H9 (cell line): ENCODE measurements at regions not wholly inside any gene's neighbourhood (a gene's known extent, or its start where the extent isn't known, plus 50 kb on each side); places are given as distances from the start of the nearest gene placed in this dataset.

Source experiments
- DNase-seq: peaks from one replicate; pipeline ENCODE4 v3.0.0-alpha.2; 2017
- H2AFZ ChIP-seq: one replicate; pipeline ENCODE4 v1.6.1; 2013; ENCODE audit warnings: mild to moderate bottlenecking, low read length, control low read depth, moderate library complexity
- H2AK5ac ChIP-seq: 2 replicates; pipeline ENCODE4 v1.6.1; 2013; ENCODE audit warnings: low read length, control low read depth, mixed read lengths; ENCODE audit not compliant: insufficient read length
- H2BK120ac ChIP-seq: one replicate; pipeline ENCODE4 v1.6.1; 2013; ENCODE audit warnings: low read depth, mild to moderate bottlenecking, low read length, control low read depth, inconsistent platforms; ENCODE audit not compliant: poor library complexity, severe bottlenecking
- H2BK12ac ChIP-seq: 2 replicates; pipeline ENCODE4 v1.6.1; 2013; ENCODE audit warnings: low read length, control low read depth, mixed read lengths, low read depth; ENCODE audit not compliant: insufficient read length
- H2BK15ac ChIP-seq: 2 replicates; pipeline ENCODE4 v1.6.1; 2013; ENCODE audit warnings: low read depth, low read length, control low read depth
- H2BK20ac ChIP-seq: one replicate; pipeline ENCODE4 v1.6.1; 2013; ENCODE audit warnings: low read depth, mild to moderate bottlenecking, low read length, control low read depth, inconsistent platforms; ENCODE audit not compliant: poor library complexity, severe bottlenecking
- H2BK5ac ChIP-seq: 2 replicates; pipeline ENCODE4 v1.6.1; 2013; ENCODE audit warnings: low read length, control low read depth, mixed read lengths; ENCODE audit not compliant: insufficient read length
- H3K14ac ChIP-seq: 2 replicates; pipeline ENCODE4 v1.6.1; 2013; ENCODE audit warnings: low read length, control low read depth; ENCODE audit not compliant: insufficient read depth
- H3K18ac ChIP-seq: 2 replicates; pipeline ENCODE4 v1.6.1; 2013; ENCODE audit warnings: low read depth, mild to moderate bottlenecking, mixed read lengths, low read length, control low read depth; ENCODE audit not compliant: insufficient read length
- H3K23ac ChIP-seq: 2 replicates; pipeline ENCODE4 v1.6.1; 2013; ENCODE audit warnings: low read length, control low read depth, mixed read lengths, low read depth; ENCODE audit not compliant: insufficient read length
- H3K23me2 ChIP-seq: 2 replicates; pipeline ENCODE4 v1.6.1; 2013; ENCODE audit warnings: low read depth, mild to moderate bottlenecking, mixed read lengths, low read length, control low read depth; ENCODE audit not compliant: insufficient read length, poor library complexity, severe bottlenecking
- H3K27ac ChIP-seq: 2 replicates; pipeline ENCODE4 v1.5.1; 2013; ENCODE audit warnings: low read length, control low read depth, mixed read lengths, low read depth; ENCODE audit not compliant: insufficient read length
- H3K27me3 ChIP-seq: 2 replicates; pipeline ENCODE4 v1.6.1; 2013; ENCODE audit warnings: low read length, control low read depth, inconsistent platforms; ENCODE audit not compliant: insufficient read depth
- H3K4ac ChIP-seq: 2 replicates; pipeline ENCODE4 v1.6.1; 2013; ENCODE audit warnings: low read depth, mild to moderate bottlenecking, control low read depth, inconsistent platforms, low read length, moderate library complexity
- H3K4me1 ChIP-seq: 2 replicates; pipeline ENCODE4 v1.6.1; 2013; ENCODE audit warnings: low read length, control low read depth, inconsistent platforms; ENCODE audit not compliant: insufficient read depth
- H3K4me2 ChIP-seq: 2 replicates; pipeline ENCODE4 v1.6.1; 2013; ENCODE audit warnings: low read length, control low read depth, mixed read lengths; ENCODE audit not compliant: insufficient read length, insufficient read depth
- H3K56ac ChIP-seq: 2 replicates; pipeline ENCODE4 v1.6.1; 2013; ENCODE audit warnings: low read depth, mild to moderate bottlenecking, mixed read lengths, low read length, control low read depth; ENCODE audit not compliant: insufficient read length
- H3K79me1 ChIP-seq: 2 replicates; pipeline ENCODE4 v1.6.1; 2013; ENCODE audit warnings: low read depth, mild to moderate bottlenecking, moderate library complexity, low read length, control low read depth, inconsistent platforms; ENCODE audit not compliant: insufficient read depth, poor library complexity, severe bottlenecking
- H3K79me2 ChIP-seq: 2 replicates; pipeline ENCODE4 v1.6.1; 2013; ENCODE audit warnings: low read length, control low read depth, inconsistent platforms; ENCODE audit not compliant: insufficient read depth
- H3K9ac ChIP-seq: 2 replicates; pipeline ENCODE4 v1.6.1; 2013; ENCODE audit warnings: low read length, control low read depth, mixed read lengths; ENCODE audit not compliant: insufficient read length; ENCODE audit errors: extremely low read depth
- H3K9me3 ChIP-seq: one replicate; pipeline ENCODE4 v1.6.1; 2013; ENCODE audit warnings: low read depth, low read length, inconsistent platforms; ENCODE audit not compliant: control insufficient read depth
- H3T11ph ChIP-seq: one replicate; pipeline ENCODE4 v1.6.1; 2013; ENCODE audit warnings: mild to moderate bottlenecking, low read length, control low read depth, inconsistent platforms
- H4K20me1 ChIP-seq: one replicate; pipeline ENCODE4 v1.6.1; 2013; ENCODE audit not compliant: control insufficient read depth, insufficient read length, insufficient read depth
- H4K5ac ChIP-seq: 2 replicates; pipeline ENCODE4 v1.6.1; 2013; ENCODE audit warnings: low read depth, mild to moderate bottlenecking, mixed read lengths, low read length, control low read depth; ENCODE audit not compliant: insufficient read length
- H4K8ac ChIP-seq: replicated peaks from 2 replicates; pipeline ENCODE4 v1.6.1; 2013; ENCODE audit warnings: low read length, control low read depth, mixed read lengths, low read depth; ENCODE audit not compliant: insufficient read length
- H4K91ac ChIP-seq: 2 replicates; pipeline ENCODE4 v1.6.1; 2013; ENCODE audit warnings: low read depth, mild to moderate bottlenecking, moderate library complexity, mixed read lengths, low read length, control low read depth; ENCODE audit not compliant: insufficient read length
- H3K27ac Mint-ChIP-seq, 3 experiments: 2 replicates in 2 of 3; 3 replicates in 1 of 3; pipeline ENCODE4 v1.8.0; 2020 to 2021; ENCODE audit warnings: mixed read lengths in 3 of 3, mild to moderate bottlenecking in 1 of 3, moderate library complexity in 1 of 3
- H3K27me3 Mint-ChIP-seq: 2 replicates; pipeline ENCODE4 v1.8.0; 2021; ENCODE audit warnings: low read depth, mild to moderate bottlenecking, moderate library complexity, mixed read lengths
- H3K36me3 Mint-ChIP-seq, 3 experiments: 2 replicates in 2 of 3; 3 replicates in 1 of 3; pipeline ENCODE4 v1.8.0; 2020 to 2021; ENCODE audit warnings: low read depth in 3 of 3, mixed read lengths in 3 of 3; ENCODE audit not compliant: insufficient read depth in 1 of 3
- H3K4me1 Mint-ChIP-seq, 2 experiments: 2 replicates each; pipeline ENCODE4 v1.8.0; 2020; ENCODE audit warnings: mixed read lengths in 2 of 2
- H3K4me3 Mint-ChIP-seq, 2 experiments: 2 replicates in 1 of 2; 3 replicates in 1 of 2; pipeline ENCODE4 v1.8.0; 2020 to 2021; ENCODE audit warnings: mild to moderate bottlenecking in 2 of 2, mixed read lengths in 2 of 2, moderate library complexity in 1 of 2
- H3K9me3 Mint-ChIP-seq, 2 experiments: 2 replicates in 1 of 2; 3 replicates in 1 of 2; pipeline ENCODE4 v1.8.0; 2020; ENCODE audit warnings: mild to moderate bottlenecking in 2 of 2, mixed read lengths in 2 of 2, moderate library complexity in 1 of 2
- CTCF ChIP-seq: fragments of 200-600 bp; sonication (generic); conservative IDR thresholded peaks from 3 replicates; pipeline ENCODE4 v1.8.0; 2021; ENCODE audit warnings: antibody characterized with exemption, mild to moderate bottlenecking
- WGBS: extraction: QIAGEN DNeasy Blood & Tissue Kit; methylation state at CpG from one replicate; pipeline ENCODE4 v1.1.7; 2013; ENCODE audit warnings: missing lambda C conversion rate, low lambda C conversion rate, mixed read lengths; ENCODE audit not compliant: insufficient read length; ENCODE audit errors: extremely low coverage; 5-methylcytosine and 5-hydroxymethylcytosine counted together

DNA sequence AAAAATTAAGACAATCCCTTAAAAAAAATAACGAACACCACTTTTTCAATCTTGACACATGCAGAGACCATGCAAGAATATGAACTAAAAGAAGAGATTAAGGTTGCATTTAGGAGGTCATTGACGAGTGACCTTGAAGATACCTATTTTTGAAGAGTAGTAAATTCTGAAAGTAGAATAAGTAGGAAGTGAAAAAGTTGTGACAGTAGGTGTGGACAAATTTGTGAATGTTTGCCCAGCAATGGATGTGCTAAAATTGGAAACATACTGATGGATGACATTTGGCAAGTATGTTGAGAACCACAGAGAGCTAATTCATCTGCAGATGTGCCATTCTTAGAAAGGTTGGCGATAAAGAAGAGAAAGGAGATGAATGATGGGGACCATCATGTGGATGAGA, 213.7 kb upstream of the VCX3A start:
- H4K5ac ChIP-seq = no peak overlapping the region
- no peak overlapping the region for H3K4ac ChIP-seq
- no peak overlapping the region for H4K91ac ChIP-seq
- no peak overlapping the region for H3K18ac ChIP-seq
- H3K4me3 Mint-ChIP-seq = no peak overlapping the region
- H2BK120ac ChIP-seq = no peak overlapping the region
- H3K27me3 Mint-ChIP-seq = no peaks in the 10 kb centered on the region
- H3K4me1 Mint-ChIP-seq = peaks cover 9 to 15% of the 10 kb centered on the region in 2 experiments
- no peak overlapping the region for H2BK12ac ChIP-seq
- no peaks in the 10 kb centered on the region for H3K4me1 ChIP-seq
- H3K23ac ChIP-seq = no peak overlapping the region
- H3K9me3 ChIP-seq = no peaks in the 10 kb centered on the region
- no peak overlapping the region for H3K9ac ChIP-seq
- no peak overlapping the region for H2AK5ac ChIP-seq
- no peak overlapping the region for H2AFZ ChIP-seq
- no peak for DNase-seq
- H4K20me1 ChIP-seq = no peaks in the 10 kb centered on the region
- no peaks in the 10 kb centered on the region for H3K79me2 ChIP-seq
- no CpG with 5 or more reads among the region's 3 CpGs for WGBS
- no peak overlapping the region for H4K8ac ChIP-seq
- H3K27ac ChIP-seq = no peak overlapping the region
- H2BK5ac ChIP-seq = no peak overlapping the region
- no peak overlapping the region for H3K27ac Mint-ChIP-seq
- no peaks in the 10 kb centered on the region for H3K27me3 ChIP-seq
- H3T11ph ChIP-seq = no peak overlapping the region
- no peaks in the 10 kb centered on the region for H3K23me2 ChIP-seq
- peaks cover 5 to 6% of the 10 kb centered on the region in 2 experiments; a peak in 4 of 5 replicates for H3K9me3 Mint-ChIP-seq
- no peak for TF ChIP-seq CTCF
- no peak overlapping the region for H2BK20ac ChIP-seq
- H3K14ac ChIP-seq = no peak overlapping the region
- H3K79me1 ChIP-seq = no peaks in the 10 kb centered on the region
- H3K4me2 ChIP-seq = no peak overlapping the region
- no peak overlapping the region for H3K56ac ChIP-seq
- H3K36me3 Mint-ChIP-seq = peaks cover 2 to 7% (median 3%) of the 10 kb centered on the region in 3 experiments; a peak in 6 of 7 replicates
- no peak overlapping the region for H2BK15ac ChIP-seq
